ENCODE measurements at regions not wholly inside any gene's neighbourhood (a gene's known extent, or its start where the extent isn't known, plus 50 kb on each side); places are given as distances from the start of the nearest gene placed in this dataset.

- Histone ChIP-seq H3K9me3 (ENCODE audit: low read depth, low read length) (peaks cover 5% of the 10 kb centered on the region), H4K20me1 (ENCODE audit: insufficient read depth, low read length) (no peaks in the 10 kb centered on the region), H3K4me3 (ENCODE audit: insufficient read depth, low read length) (no peak overlapping the region), H3K27me3 (ENCODE audit: insufficient read depth, low read length) (no peaks in the 10 kb centered on the region), H3K4me1 (ENCODE audit: insufficient read depth, low read length) (no peaks in the 10 kb centered on the region), H3K79me2 (ENCODE audit: insufficient read depth, low read length) (no peaks in the 10 kb centered on the region), H3K36me3 (ENCODE audit: insufficient read depth, low read length) (no peaks in the 10 kb centered on the region), H2AFZ (ENCODE audit: low read length) (no peak overlapping the region), H3K27ac (ENCODE audit: low read depth, low read length) (no peak overlapping the region), H3K4me2 (ENCODE audit: insufficient read depth, low read length) (no peak overlapping the region)
- TF ChIP-seq CTCF (IDR thresholded peaks at IDR 0.05; ENCODE audit: extremely low read depth, low read depth, low read length), result no peak
- DNase-seq (ENCODE audit: insufficient read length, low spot score, missing footprints), result no peak
Measured at GRCh38 chr6:140627002-140627401, 1252.6 kb upstream of the CITED2 start.

- no peak for DNase-seq (ENCODE audit: insufficient read length, low spot score, missing footprints)
- Histone ChIP-seq H3K27ac (ENCODE audit: low read depth, low read length) (no peak overlapping the region), H3K4me2 (ENCODE audit: insufficient read depth, low read length) (no peak overlapping the region), H3K27me3 (ENCODE audit: insufficient read depth, low read length) (no peaks in the 10 kb centered on the region), H3K9me3 (ENCODE audit: low read depth, low read length) (peaks cover 5% of the 10 kb centered on the region), H4K20me1 (ENCODE audit: insufficient read depth, low read length) (no peaks in the 10 kb centered on the region), H3K36me3 (ENCODE audit: insufficient read depth, low read length) (no peaks in the 10 kb centered on the region), H3K4me1 (ENCODE audit: insufficient read depth, low read length) (no peaks in the 10 kb centered on the region), H2AFZ (ENCODE audit: low read length) (no peak overlapping the region), H3K79me2 (ENCODE audit: insufficient read depth, low read length) (no peaks in the 10 kb centered on the region), H3K4me3 (ENCODE audit: insufficient read depth, low read length) (no peak overlapping the region)
- no peak for TF ChIP-seq CTCF (IDR thresholded peaks at IDR 0.05; ENCODE audit: extremely low read depth, low read depth, low read length)
Measured at GRCh38 chr6:140623498-140623897, 1249.0 kb upstream of the CITED2 start.

- Histone ChIP-seq H3K4me2 (ENCODE audit: insufficient read depth, low read length) (no peak overlapping the region), H2AFZ (ENCODE audit: low read length) (no peak overlapping the region), H3K27me3 (ENCODE audit: insufficient read depth, low read length) (no peaks in the 10 kb centered on the region), H3K27ac (ENCODE audit: low read depth, low read length) (no peak overlapping the region), H4K20me1 (ENCODE audit: insufficient read depth, low read length) (no peaks in the 10 kb centered on the region), H3K4me3 (ENCODE audit: insufficient read depth, low read length) (no peak overlapping the region), H3K9me3 (ENCODE audit: low read depth, low read length) (no peaks in the 10 kb centered on the region), H3K36me3 (ENCODE audit: insufficient read depth, low read length) (no peaks in the 10 kb centered on the region), H3K4me1 (ENCODE audit: insufficient read depth, low read length) (no peaks in the 10 kb centered on the region), H3K79me2 (ENCODE audit: insufficient read depth, low read length) (no peaks in the 10 kb centered on the region)
- TF ChIP-seq CTCF (IDR thresholded peaks at IDR 0.05; ENCODE audit: extremely low read depth, low read depth, low read length), result no peak
- DNase-seq (ENCODE audit: insufficient read length, low spot score, missing footprints), result no peak
Measured at GRCh38 chr6:140620496-140620895, 1246.0 kb upstream of the CITED2 start.

- Histone ChIP-seq H3K4me3 (ENCODE audit: insufficient read depth, low read length) (no peak overlapping the region), H3K4me2 (ENCODE audit: insufficient read depth, low read length) (no peak overlapping the region), H3K79me2 (ENCODE audit: insufficient read depth, low read length) (no peaks in the 10 kb centered on the region), H3K9me3 (ENCODE audit: low read depth, low read length) (no peaks in the 10 kb centered on the region), H3K27ac (ENCODE audit: low read depth, low read length) (no peak overlapping the region), H3K4me1 (ENCODE audit: insufficient read depth, low read length) (no peaks in the 10 kb centered on the region), H3K27me3 (ENCODE audit: insufficient read depth, low read length) (no peaks in the 10 kb centered on the region), H3K36me3 (ENCODE audit: insufficient read depth, low read length) (no peaks in the 10 kb centered on the region), H4K20me1 (ENCODE audit: insufficient read depth, low read length) (no peaks in the 10 kb centered on the region), H2AFZ (ENCODE audit: low read length) (peak overlapping the region; percentile 58)
- TF ChIP-seq CTCF (IDR thresholded peaks at IDR 0.05; ENCODE audit: extremely low read depth, low read depth, low read length), result no peak
- DNase-seq (ENCODE audit: insufficient read length, low spot score, missing footprints), result no peak
Measured at GRCh38 chr6:140609956-140610355, 1235.5 kb upstream of the CITED2 start.
